ENCODE measurements at regions not wholly inside any gene's neighbourhood (a gene's known extent, or its start where the extent isn't known, plus 50 kb on each side); places are given as distances from the start of the nearest gene placed in this dataset.

GRCh38 chr6:26155061-26155930, 68.1 kb downstream of the HFE start:
- no peak for TF ChIP-seq CTCF (conservative IDR thresholded peaks at IDR 0.05; ENCODE audit: low read length)
- no peak for TF ChIP-seq EZH2phosphoT487 (IDR thresholded peaks at IDR 0.05; ENCODE audit: borderline replicate concordance, low read depth, low read length)
